Aorta (tissue), 5 donors: ENCODE measurements at regions not wholly inside any gene's neighbourhood (a gene's known extent, or its start where the extent isn't known, plus 50 kb on each side); places are given as distances from the start of the nearest gene placed in this dataset.

Experiments
- ATAC-seq: fragments of 200-7000 bp; cut with Tn5 transposase; one replicate; pipeline ENCODE4 v1.9.1; 2022; ENCODE audit warnings: moderate library complexity; ENCODE audit not compliant: low FRiP score
- DNase-seq, 2 donors: peaks; one replicate each; pipeline ENCODE4 v3.0.0-alpha.2; 2020
- H3K27ac ChIP-seq, 2 donors: one replicate each; pipeline ENCODE4 v1.5.1; 2013; ENCODE audit warnings: low read length in 2 of 2, mild to moderate bottlenecking in 2 of 2, moderate library complexity in 2 of 2, control low read depth in 1 of 2, inconsistent platforms in 1 of 2, low read depth in 1 of 2
- H3K27me3 ChIP-seq, 2 donors: one replicate each; pipeline ENCODE4 v1.6.1; 2013; ENCODE audit warnings: control low read depth in 1 of 2, low read length in 1 of 2, mild to moderate bottlenecking in 1 of 2, moderate library complexity in 1 of 2; ENCODE audit not compliant: insufficient read depth in 2 of 2, control insufficient read depth in 1 of 2
- H3K36me3 ChIP-seq, 2 donors: one replicate each; pipeline ENCODE4 v1.6.1; 2013; ENCODE audit warnings: control low read depth in 1 of 2, low read length in 1 of 2, mild to moderate bottlenecking in 1 of 2; ENCODE audit not compliant: insufficient read depth in 2 of 2, control insufficient read depth in 1 of 2
- H3K4me1 ChIP-seq, 2 donors: one replicate each; pipeline ENCODE4 v1.6.1; 2013; ENCODE audit warnings: low read length in 2 of 2, control low read depth in 1 of 2, mild to moderate bottlenecking in 1 of 2, moderate library complexity in 1 of 2; ENCODE audit not compliant: insufficient read depth in 2 of 2, control insufficient read depth in 1 of 2
- H3K4me3 ChIP-seq, 2 donors: one replicate each; pipeline ENCODE4 v1.5.1; 2013; ENCODE audit warnings: low read length in 2 of 2, control low read depth in 1 of 2, mild to moderate bottlenecking in 1 of 2
- H3K9me3 ChIP-seq: one replicate; pipeline ENCODE4 v1.6.1; 2013; ENCODE audit warnings: mild to moderate bottlenecking, low read length; ENCODE audit not compliant: control insufficient read depth
- WGBS, 2 donors: extraction: QIAGEN DNeasy Blood & Tissue Kit; methylation state at CpG; one replicate each; pipeline ENCODE4 v1.1.7; 2013; 5-methylcytosine and 5-hydroxymethylcytosine counted together
- intact Hi-C, 2 donors: fragments of 100-400 bp; cut with DNase I; formaldehyde crosslinking; loops; one replicate each; pipeline versions ENCODE4 v1.14.2 to v1.15.0; 2022
- donor health status: healthy with polysubstance abuse.
- donor health status: Bipolar disorder and iron deficiency.
- donor health status: DM: no; HTN: no; CAD: no.
- donor health status: DM: no; HTN: no; CAD: no.
- donor health status: DM: yes; HTN: yes; CAD: no.

DNA sequence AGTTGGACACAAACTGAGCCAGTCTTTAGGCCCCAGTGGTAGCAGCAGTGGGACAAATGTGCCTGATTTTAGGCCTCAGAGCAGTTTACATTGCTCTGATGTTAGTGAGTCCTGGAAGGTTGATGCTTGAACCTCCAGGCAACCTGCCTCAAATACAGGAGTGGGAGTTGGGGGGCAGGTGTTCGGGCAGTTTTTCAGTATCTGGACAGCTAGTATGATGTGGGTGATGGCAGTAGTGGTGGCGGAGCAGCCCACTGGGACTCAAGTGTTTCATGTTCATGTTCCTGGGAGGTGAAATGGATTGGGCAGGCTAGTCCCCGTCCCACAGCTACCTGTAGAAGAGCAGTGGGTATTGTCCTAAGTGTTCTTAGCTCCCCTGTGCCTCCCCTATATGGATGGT is 857.8 kb downstream of the JRKL start:
- DNase-seq: no peak
- intact Hi-C loops: no loop called here
- H3K27ac ChIP-seq: no peak overlapping the region
- WGBS, 2 donors: 91 to 94% methylated on average over 3 of the region's 3 CpGs
- H3K27me3 ChIP-seq: no peaks in the 10 kb centered on the region
- H3K4me1 ChIP-seq: no peaks in the 10 kb centered on the region
- H3K9me3 ChIP-seq: no peaks in the 10 kb centered on the region
- H3K36me3 ChIP-seq: no peaks in the 10 kb centered on the region
- ATAC-seq: no peak
- H3K4me3 ChIP-seq: no peak overlapping the region

DNA sequence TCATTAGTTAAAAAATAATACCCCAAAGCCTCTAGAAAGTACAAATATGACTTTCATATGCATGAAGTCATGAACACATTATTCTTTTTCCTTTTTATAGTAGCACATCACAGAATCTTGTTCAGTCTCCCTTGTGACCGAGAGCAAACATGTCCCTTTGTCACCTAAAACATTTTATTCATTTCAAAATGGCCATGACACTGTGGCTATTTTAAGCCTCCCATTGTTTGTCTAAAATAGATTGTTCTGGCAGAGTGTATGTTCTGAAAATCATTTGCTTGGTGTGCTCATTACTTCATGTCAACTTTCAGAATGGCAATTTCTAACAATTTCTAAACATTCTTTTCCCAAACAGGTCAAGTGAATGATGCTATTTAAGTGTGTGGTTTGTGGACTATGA is 865.0 kb downstream of the JRKL start:
- WGBS, 2 donors: 3 to 5% methylated on average over 1 of the region's 1 CpG
- DNase-seq: no peak
- Histone ChIP-seq H3K36me3 (no peaks in the 10 kb centered on the region), H3K9me3 (no peaks in the 10 kb centered on the region), H3K4me3 (no peak overlapping the region), H3K27ac (no peak overlapping the region), H3K27me3 (no peaks in the 10 kb centered on the region), H3K4me1 (peaks cover 0 to 1% of the 10 kb centered on the region in 2 donors)
- no peak for ATAC-seq
- intact Hi-C loops: no loop called here

- Histone ChIP-seq H3K27ac (no peak overlapping the region), H3K27me3 (no peaks in the 10 kb centered on the region), H3K36me3 (no peaks in the 10 kb centered on the region), H3K4me1 (peaks cover 0 to under 1% of the 10 kb centered on the region in 2 donors), H3K9me3 (no peaks in the 10 kb centered on the region), H3K4me3 (no peak overlapping the region)
- no peak for ATAC-seq
- intact Hi-C loops: no loop called here
- no peak for DNase-seq
- 94 to 95% methylated on average over 3 of the region's 3 CpGs for WGBS, 2 donors
Observed at GRCh38 chr11:97259434-97259833, 869.6 kb downstream of the JRKL start.

- ATAC-seq (no peak), DNase-seq (no peak)
- intact Hi-C loops: no loop called here
- Histone ChIP-seq H3K27ac (no peak overlapping the region), H3K9me3 (no peaks in the 10 kb centered on the region), H3K36me3 (no peaks in the 10 kb centered on the region), H3K4me3 (no peak overlapping the region), H3K27me3 (no peaks in the 10 kb centered on the region), H3K4me1 (no peaks in the 10 kb centered on the region)
- 91 to 92% methylated on average over 3 of the region's 3 CpGs for WGBS, 2 donors
Observed at GRCh38 chr11:97259884-97260283, 870.1 kb downstream of the JRKL start.

- Histone ChIP-seq H3K4me1 (no peaks in the 10 kb centered on the region), H3K36me3 (no peaks in the 10 kb centered on the region), H3K27me3 (no peaks in the 10 kb centered on the region), H3K27ac (no peak overlapping the region), H3K4me3 (no peak overlapping the region), H3K9me3 (no peaks in the 10 kb centered on the region)
- ATAC-seq: no peak
- no peak for DNase-seq
- 72 to 80% methylated on average over 5 of the region's 5 CpGs for WGBS, 2 donors
- intact Hi-C loops: no loop called here
Observed at GRCh38 chr11:97263183-97263858, 873.5 kb downstream of the JRKL start.

GRCh38 chr11:97269527-97269926 is 879.7 kb downstream of the JRKL start:
- no peak for ATAC-seq

GRCh38 chr11:97279341-97279740 is 889.5 kb downstream of the JRKL start:
- Histone ChIP-seq H3K4me1 (no peaks in the 10 kb centered on the region), H3K27me3 (no peaks in the 10 kb centered on the region), H3K36me3 (no peaks in the 10 kb centered on the region), H3K4me3 (no peak overlapping the region), H3K27ac (no peak overlapping the region), H3K9me3 (no peaks in the 10 kb centered on the region)
- ATAC-seq (no peak), DNase-seq (no peak)
- 97 to 98% methylated on average over 4 of the region's 4 CpGs for WGBS, 2 donors
- intact Hi-C loops: no loop called here

More at GRCh38 chr11:97269527-97269926, 879.7 kb downstream of the JRKL start:
- Histone ChIP-seq H3K4me3 (no peak overlapping the region), H3K27ac (no peak overlapping the region), H3K36me3 (no peaks in the 10 kb centered on the region), H3K9me3 (peaks cover 4% of the 10 kb centered on the region), H3K27me3 (no peaks in the 10 kb centered on the region), H3K4me1 (no peaks in the 10 kb centered on the region)
- intact Hi-C loops: no loop called here
- no peak for DNase-seq
- 82 to 85% methylated on average over 4 of the region's 4 CpGs for WGBS, 2 donors

- H3K4me1 ChIP-seq: no peaks in the 10 kb centered on the region
- H3K4me3 ChIP-seq: no peak overlapping the region
- no peaks in the 10 kb centered on the region for H3K36me3 ChIP-seq
- intact Hi-C loops: no loop called here
- DNase-seq (no peak), ATAC-seq (no peak)
- 92 to 93% methylated on average over 2 of the region's 2 CpGs for WGBS, 2 donors
- H3K27ac ChIP-seq: no peak overlapping the region
- no peaks in the 10 kb centered on the region for H3K9me3 ChIP-seq
- H3K27me3 ChIP-seq: no peaks in the 10 kb centered on the region
Observed at GRCh38 chr11:97280347-97280746, 890.5 kb downstream of the JRKL start.

DNA sequence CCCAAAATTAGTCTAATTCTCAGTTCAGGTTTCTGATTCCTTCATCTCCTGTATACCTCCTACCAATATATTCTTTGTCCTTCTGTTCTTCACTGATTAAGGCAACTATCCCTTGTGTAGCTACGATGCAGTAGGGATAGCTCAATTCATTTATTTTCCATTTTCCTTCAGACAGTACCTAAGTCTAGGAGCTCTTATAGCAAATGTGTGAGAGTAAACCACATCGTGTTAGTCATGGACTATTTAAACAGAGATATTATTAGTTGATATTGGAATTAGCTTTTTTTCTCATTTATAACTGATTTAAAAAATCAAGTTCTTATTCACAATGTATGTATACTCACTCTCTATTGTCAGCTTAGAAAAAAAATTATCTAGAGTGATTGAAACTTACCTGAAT is 900.0 kb downstream of the JRKL start:
- H3K4me3 ChIP-seq: no peak overlapping the region
- intact Hi-C loops: no loop called here
- no peaks in the 10 kb centered on the region for H3K4me1 ChIP-seq
- H3K27ac ChIP-seq: no peak overlapping the region
- H3K27me3 ChIP-seq: no peaks in the 10 kb centered on the region
- ATAC-seq (no peak), DNase-seq (no peak)
- H3K9me3 ChIP-seq: no peaks in the 10 kb centered on the region
- no peaks in the 10 kb centered on the region for H3K36me3 ChIP-seq
- WGBS, 2 donors: 81 to 87% methylated on average over 2 of the region's 2 CpGs
